GM23338 (cell line): ENCODE measurements at regions not wholly inside any gene's neighbourhood (a gene's known extent, or its start where the extent isn't known, plus 50 kb on each side); places are given as distances from the start of the nearest gene placed in this dataset.

Experiments used
- CREB1 ChIP-seq: fragments of 250-450 bp; sonication (Bioruptor Pico); IDR thresholded peaks from 2 replicates; pipeline ENCODE4 v1.5.0; 2020; ENCODE audit warnings: low read depth, mild to moderate bottlenecking, moderate library complexity
- CTCF ChIP-seq, 2 experiments: fragments of 200-600 bp in 1 of 2; sonication (generic) in 1 of 2; conservative IDR thresholded peaks; 2 replicates each; pipeline versions ENCODE4 v1.5.1 to v1.6.1; 2016 to 2017; ENCODE audit warnings: antibody characterized with exemption in 2 of 2, low read depth in 2 of 2, mild to moderate bottlenecking in 2 of 2, moderate library complexity in 1 of 2
- EZH2phosphoT487 ChIP-seq: fragments of 200-600 bp; sonication (generic); IDR thresholded peaks from one replicate; pipeline ENCODE4 v1.8.1; 2018; ENCODE audit warnings: antibody characterized with exemption; ENCODE audit not compliant: unreplicated experiment
- NANOG ChIP-seq: IDR thresholded peaks from 2 replicates; pipeline ENCODE4 v1.6.1; 2016; ENCODE audit warnings: antibody characterized with exemption, borderline replicate concordance

GRCh38 chr13:69194130-69194529, 913.5 kb upstream of the ATXN8OS start:
- TF ChIP-seq CTCF (conservative IDR thresholded peaks at IDR 0.05; ENCODE audit: low read depth in 2 of 2) (no peak), CREB1 (CRISPR knock-in tag) (no peak), EZH2phosphoT487 (no peak), NANOG (no peak)
